NAMALWA (cell line): ENCODE measurements at regions not wholly inside any gene's neighbourhood (a gene's known extent, or its start where the extent isn't known, plus 50 kb on each side); places are given as distances from the start of the nearest gene placed in this dataset.

ENCODE experiments used
- DNase-seq: peaks from one replicate; pipeline ENCODE4 v3.0.0-alpha.2; 2015; ENCODE audit warnings: low spot score

GRCh38 chr14:101135796-101136742, 232.5 kb upstream of the RTL1 start:
- DNase-seq, result no peak

- no peak for DNase-seq
Observed at GRCh38 chr14:101137234-101137633, 233.7 kb upstream of the RTL1 start.

- DNase-seq, result no peak
Observed at GRCh38 chr14:101147848-101148247, 244.3 kb upstream of the RTL1 start.

- no peak for DNase-seq
Observed at GRCh38 chr14:101150039-101150610, 246.6 kb upstream of the RTL1 start.

- no peak for DNase-seq
Observed at GRCh38 chr14:101151226-101151926, 247.9 kb upstream of the RTL1 start.

- DNase-seq, result no peak
Observed at GRCh38 chr14:101151927-101152305, 248.4 kb upstream of the RTL1 start.

- no peak for DNase-seq
Observed at GRCh38 chr14:101152855-101153254, 249.3 kb upstream of the RTL1 start.

GRCh38 chr14:101153691-101154090, 250.2 kb upstream of the RTL1 start:
- DNase-seq, result no peak

GRCh38 chr14:101155575-101155974, 252.1 kb upstream of the RTL1 start:
- DNase-seq, result no peak

- no peak for DNase-seq
Observed at GRCh38 chr14:101167428-101167827, 263.9 kb upstream of the RTL1 start.

GRCh38 chr14:101169267-101169666, 265.7 kb upstream of the RTL1 start:
- no peak for DNase-seq

GRCh38 chr14:101171650-101172049, 268.1 kb upstream of the RTL1 start:
- no peak for DNase-seq

- DNase-seq, result no peak
Observed at GRCh38 chr14:101173698-101174521, 270.4 kb upstream of the RTL1 start.

- no peak for DNase-seq
Observed at GRCh38 chr14:101174522-101174838, 271.0 kb upstream of the RTL1 start.

GRCh38 chr14:101174980-101175606, 271.6 kb upstream of the RTL1 start:
- DNase-seq, result no peak

GRCh38 chr14:101175731-101176534, 272.4 kb upstream of the RTL1 start:
- no peak for DNase-seq

GRCh38 chr14:101176535-101177205, 273.1 kb upstream of the RTL1 start:
- DNase-seq, result no peak

- DNase-seq, result no peak
Observed at GRCh38 chr14:101177301-101177971, 273.9 kb upstream of the RTL1 start.

GRCh38 chr14:101178184-101179072, 274.9 kb upstream of the RTL1 start:
- no peak for DNase-seq
